HG03354 (cell line): ENCODE measurements at regions not wholly inside any gene's neighbourhood (a gene's known extent, or its start where the extent isn't known, plus 50 kb on each side); places are given as distances from the start of the nearest gene placed in this dataset.

Experiments
- ATAC-seq: cut with Tn5 transposase; IDR thresholded peaks from one replicate; pipeline ENCODE4 v1.9.1; 2021; ENCODE audit warnings: mild to moderate bottlenecking; ENCODE audit not compliant: unreplicated experiment, poor library complexity, severe bottlenecking

DNA sequence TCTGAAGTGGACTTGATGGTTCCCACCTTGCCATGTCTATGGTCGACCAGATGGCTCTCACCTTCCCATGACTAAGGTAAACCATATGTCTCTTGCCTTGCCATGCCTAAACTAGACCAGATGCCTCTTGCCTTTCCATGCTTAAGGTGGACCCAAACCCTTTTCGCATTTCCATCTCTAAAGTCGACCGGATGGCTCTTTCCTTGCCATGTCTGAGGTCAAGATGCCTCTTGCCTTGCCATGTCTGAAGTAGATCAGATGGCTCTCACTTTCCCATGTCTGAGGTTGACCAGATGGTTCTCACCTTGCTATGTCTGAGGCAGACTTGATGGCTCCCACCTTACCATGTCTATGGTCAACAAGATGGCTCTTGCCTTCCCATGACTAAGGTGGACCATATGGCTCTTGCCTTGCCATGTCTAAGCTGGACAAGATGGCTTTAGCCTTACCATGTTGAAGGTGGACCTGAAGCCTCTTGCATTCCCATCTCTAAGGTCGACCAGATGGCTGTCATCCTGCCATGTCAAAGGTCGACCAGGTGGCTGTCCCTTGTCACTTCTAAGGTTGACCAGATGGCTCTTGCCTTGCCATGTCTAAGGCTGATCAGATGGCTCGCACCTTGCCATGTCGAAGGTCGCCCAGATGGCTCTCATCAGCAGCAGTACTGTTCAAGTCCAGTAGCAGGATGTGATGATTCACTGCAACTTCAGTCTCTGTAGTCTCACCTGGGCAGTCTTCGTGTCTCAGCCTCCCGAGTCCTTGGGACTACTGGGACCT, 1439.4 kb downstream of the UQCRFS1 start:
- no peak for ATAC-seq

DNA sequence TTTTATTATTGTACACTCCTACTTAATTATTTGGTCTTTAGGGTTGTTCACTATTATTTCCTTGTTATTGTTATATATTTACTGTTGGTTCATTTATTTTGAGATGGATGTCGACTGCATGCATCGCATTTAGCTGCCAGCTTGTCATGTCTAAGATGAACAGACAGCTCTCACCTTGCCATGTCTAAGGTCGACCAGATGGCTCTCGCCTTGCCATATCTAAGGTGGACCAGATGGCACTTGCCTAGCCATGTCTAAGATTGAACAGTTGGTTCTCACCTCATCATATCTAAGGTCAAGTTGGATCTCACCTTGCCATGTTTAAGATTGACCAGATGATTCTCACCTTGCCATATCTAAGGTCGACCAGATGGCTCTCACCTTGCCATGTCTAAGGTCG, 1440.9 kb downstream of the UQCRFS1 start:
- ATAC-seq: no peak

DNA sequence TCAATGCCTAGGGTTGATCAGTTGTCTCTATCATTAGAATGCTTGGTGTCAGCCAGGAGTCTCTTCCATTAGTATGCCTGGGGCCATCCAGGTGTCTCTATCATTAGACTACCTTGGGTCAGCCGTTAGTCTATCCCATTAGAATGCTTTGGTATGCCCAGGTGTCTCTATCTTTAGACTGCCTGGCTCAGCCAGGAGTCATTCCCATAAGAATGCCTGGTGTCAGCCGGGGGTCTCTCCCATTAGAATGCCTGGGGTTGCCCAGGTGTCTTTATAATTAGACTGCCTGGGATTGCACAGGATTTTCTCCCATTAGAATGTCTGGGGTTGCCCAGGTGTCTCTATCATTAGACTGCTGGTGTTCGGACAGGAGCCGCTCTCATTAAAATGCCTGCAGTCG, 1442.9 kb downstream of the UQCRFS1 start:
- ATAC-seq: no peak

DNA sequence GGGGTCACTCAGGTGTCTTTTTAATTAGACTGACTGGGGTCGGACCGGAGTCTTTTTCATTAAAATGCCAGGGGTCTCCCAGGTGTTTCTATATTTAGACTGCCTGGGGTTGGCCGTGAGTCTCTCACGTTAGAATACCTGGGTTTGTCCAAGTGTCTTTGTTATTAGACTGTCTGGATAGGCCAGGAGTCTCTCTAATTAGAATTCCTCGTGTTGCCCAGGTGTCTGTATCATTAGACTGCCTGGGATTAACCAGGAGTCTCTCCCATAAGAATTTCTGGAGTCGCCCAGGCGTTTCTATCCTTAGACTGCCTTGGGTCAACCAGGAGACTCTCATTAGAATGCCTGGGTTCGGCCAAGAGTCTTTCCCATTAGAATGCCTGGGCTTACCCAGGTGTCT, 1445.7 kb downstream of the UQCRFS1 start:
- no peak for ATAC-seq

DNA sequence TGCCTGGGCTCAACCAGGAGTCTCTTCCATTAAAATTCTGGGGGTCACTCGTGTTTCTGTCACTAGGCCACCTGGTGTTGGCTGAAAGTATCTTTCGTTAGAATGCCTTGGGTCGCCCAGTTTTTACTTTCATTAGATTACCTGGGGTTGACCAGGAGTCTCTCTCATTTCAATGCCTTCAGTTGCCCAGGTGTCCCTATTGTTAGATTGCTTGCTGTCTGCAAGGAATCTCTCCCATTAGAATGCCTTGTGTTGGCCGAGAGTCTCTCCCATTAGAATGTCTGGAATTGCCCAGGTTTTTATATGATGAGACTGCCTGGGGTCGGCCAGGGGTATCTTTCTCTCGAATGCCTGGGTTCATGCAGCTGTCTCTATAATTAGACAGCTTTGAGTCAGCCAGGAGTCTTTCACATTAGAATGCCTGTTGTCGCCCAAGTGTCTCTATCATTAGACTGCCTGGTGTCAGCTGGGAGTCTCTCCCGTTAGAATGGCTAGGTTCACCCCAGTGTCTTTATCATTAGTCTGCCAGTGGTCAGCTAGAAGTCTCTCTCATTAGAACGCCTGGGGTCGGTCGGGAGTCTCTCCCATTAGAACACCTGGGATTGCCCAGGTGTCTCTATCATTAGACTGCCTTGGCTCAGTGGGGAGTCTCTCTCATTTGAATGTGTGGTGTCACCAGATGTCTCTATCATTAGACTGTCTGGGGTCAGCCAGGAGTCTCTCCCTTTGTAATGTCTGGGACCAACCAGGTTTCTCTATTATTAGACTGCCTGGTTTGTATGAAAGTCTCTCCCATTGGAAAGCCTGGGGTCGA, 1446.8 kb downstream of the UQCRFS1 start:
- ATAC-seq: no peak

DNA sequence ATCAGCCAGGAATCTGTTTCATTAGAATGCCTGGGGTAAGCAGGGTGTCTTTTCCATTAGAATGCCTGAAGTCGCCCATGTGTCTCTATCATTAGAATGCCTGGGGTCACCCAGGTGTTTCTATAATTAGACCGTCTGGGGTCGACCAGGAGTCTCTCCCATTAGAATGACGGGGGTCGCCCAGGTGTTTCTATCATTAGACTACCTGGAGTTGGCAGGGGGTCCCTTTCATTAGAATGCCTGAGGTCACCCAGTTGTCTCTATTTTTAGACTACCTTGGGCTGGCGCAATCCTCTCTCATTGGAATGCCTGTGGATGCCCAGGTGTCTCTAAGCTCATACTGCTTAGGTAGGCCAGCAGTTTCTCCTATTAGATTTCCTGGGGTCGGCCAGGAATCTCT, 1447.6 kb downstream of the UQCRFS1 start:
- no peak for ATAC-seq

DNA sequence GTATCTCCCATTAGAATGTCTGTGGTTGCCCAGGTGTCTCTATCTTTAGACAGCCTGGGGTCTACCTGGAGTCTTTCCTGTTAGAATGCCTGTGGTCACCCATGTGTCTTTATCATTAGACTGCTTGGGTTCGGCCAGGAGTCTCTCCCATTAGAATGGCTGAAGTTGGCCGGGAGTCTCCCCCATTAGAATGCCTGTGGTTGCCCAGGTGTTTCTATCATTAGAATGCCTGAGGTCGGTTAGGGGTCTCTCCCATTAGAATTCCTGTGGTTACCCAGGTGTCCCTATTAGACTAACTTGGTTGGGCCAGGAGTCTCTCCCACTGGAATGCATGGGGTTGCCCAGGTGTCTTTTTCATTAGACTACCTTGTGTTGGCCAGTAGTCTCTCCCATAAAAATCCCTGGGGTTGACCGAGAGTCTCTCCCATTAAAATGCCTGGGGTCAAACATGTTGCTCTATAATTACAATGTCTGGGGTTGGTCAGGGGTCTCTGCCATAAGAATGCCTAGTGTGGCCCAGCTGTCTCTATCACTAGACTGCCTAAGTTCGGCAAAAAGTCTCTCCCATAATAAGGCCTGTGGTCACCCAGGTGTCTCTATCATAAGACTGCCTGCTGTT, 1448.7 kb downstream of the UQCRFS1 start:
- no peak for ATAC-seq

DNA sequence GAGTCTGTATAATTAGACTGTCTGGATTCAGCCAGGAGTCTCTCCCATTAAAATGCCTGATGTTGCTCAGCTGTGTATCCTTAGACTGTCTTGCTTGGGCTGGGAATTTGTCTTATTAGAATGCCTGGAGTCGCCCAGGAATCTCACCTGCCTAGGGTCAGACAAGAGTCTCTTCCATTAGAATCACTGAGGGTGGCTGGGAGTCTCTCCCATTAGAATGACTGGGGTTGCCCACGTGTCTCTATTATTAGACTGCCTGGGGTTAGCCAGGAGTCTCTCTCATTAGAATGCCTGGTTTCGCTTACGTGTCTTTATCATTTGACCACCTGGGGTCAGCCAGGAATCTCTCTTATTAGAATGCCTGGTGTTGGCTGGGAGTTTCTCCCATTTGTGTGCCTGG, 1450.0 kb downstream of the UQCRFS1 start:
- no peak for ATAC-seq

DNA sequence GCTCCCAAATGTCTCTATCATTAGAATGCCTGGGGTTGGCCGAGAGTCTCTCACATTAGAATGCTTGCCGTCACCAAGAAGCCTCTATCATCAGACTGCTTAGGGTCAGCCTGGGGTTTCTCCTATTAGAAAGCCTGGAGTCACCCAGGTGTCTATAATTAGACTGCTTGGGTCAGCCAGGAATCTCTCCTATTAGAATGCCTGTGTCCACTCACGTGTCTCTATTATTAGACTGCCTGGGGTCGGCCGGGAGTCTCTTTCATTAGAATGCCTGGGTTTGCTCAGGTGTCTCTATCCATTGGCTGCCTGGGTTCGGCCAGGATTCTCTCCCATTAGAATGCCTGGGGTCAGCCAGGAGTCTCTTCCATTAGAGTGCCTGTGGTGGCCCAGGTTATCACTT, 1453.1 kb downstream of the UQCRFS1 start:
- no peak for ATAC-seq

DNA sequence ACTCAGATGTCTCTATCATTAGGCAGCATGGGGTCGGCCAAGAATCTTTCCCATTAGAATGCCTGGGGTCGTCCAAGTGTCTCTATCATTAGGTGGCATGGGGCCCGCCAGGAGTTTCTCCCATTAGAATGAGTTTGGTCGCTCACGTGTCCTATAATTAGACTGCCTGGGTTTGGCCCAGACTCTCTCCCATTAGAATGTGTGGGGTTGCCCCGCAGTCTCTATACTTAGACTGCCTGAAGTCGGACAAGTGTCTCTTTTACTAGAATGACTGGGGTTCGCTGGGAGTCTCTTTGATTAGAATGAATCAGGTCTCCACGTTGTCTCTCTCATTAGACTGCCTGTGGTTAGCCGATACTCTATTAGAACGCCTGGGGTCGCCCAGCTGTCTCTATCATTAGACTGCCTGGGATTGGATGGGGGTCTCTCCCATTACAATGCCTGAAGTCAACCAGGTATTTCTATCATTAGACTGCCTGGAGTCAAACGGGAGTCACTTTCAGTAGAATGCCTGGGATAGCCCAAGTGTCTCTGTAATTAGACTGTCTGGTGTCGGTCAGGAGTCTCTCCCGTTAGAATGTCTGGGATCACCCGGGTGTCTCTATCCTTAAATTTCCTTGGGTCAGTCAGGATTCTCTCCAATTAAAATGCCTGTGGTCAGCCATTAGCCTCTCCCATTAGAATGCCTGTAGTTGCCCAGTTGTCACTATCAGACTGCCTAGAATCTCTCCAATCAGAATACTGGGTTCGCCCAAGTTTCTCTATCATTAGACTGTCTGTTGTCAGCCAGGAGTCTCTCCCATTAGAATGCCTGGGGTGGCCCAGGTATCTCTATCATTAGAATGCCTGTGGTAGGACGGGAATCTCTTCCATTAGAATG, 1454.1 kb downstream of the UQCRFS1 start:
- no peak for ATAC-seq

DNA sequence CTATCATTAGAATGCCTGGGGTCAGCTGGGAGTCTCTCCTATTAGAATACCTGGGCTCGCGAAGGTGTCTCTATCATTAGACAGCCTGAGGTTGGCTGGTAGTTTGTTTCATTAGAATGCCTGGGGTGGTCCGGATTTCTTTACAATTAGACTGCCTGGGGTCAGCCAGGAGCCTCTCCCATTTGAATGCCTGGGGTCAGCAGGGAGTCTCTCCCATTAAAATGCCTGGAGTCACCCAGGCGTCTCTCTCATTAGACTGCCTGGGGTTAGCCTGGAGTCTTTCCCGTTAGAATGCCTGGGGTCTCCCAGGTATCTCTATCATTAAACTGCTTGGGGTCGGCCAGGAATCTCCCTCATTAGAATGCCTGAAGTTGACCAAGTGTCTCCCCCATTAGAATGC, 1458.3 kb downstream of the UQCRFS1 start:
- ATAC-seq: no peak

DNA sequence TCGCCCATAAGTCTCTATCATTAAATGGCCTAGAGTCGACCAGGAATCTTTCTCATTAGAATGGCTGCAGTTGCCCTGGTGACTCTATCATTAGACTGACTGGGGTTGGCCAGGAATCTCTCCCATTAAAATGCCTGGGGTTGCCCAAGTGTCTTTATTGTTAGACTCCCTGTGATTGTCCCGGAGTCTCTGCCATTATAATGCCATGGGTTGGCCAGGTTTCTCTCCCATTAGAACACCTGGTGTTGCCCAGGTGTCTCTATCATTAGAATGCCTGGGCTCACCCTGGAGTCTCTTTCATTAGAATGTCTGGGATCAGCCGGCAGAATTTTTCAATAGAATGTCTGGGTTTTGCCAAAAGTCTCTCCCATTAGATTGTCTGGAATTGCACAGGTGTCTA, 1459.3 kb downstream of the UQCRFS1 start:
- no peak for ATAC-seq

DNA sequence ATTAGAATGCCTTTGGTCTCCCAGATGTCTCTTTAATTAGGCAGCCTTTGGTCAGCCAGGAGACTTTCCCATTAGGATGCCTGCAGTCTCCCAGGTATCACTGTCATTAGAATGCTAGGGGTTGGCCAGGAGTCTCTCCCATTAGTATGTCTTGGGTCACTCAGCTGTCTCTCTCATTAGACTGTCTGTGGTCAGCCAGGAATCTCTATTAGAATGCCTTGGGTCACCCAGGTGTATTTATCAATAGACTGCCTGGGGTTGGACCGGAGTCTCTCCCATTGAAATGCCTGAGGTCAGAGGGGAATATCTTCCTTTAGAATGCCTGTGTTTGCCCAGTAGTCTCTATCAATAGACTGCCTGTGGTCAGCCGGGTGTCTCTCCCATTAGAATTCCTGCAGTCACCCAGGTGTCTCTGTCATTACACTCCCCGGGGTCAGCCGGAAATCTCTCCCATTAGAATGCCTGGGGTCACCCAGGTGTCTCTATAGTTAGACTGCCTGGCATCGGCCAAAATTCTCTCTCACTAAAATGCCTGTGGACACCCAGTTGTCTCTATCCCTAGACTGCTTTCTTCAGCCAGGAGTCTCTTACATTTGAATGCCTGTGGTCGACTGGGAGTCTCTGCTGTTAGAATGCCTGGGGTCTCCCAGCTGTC, 1460.3 kb downstream of the UQCRFS1 start:
- ATAC-seq: no peak

DNA sequence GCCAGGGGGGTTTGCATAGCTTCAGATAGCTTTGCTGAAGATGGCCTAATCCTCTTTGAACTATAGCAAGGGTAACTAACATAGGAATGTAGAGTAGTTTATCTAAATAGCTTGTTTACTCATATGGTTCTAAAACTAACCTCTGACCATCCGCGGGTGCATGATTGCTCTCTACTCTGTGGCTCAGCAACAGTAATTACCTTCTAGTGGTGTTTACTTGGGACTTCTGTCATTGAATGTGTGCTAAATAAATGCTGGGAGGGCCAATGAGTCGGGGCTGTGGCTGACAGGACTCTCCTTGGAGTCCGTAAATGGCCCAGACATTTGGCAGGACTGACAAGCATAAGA, 1461.9 kb downstream of the UQCRFS1 start:
- no peak for ATAC-seq

DNA sequence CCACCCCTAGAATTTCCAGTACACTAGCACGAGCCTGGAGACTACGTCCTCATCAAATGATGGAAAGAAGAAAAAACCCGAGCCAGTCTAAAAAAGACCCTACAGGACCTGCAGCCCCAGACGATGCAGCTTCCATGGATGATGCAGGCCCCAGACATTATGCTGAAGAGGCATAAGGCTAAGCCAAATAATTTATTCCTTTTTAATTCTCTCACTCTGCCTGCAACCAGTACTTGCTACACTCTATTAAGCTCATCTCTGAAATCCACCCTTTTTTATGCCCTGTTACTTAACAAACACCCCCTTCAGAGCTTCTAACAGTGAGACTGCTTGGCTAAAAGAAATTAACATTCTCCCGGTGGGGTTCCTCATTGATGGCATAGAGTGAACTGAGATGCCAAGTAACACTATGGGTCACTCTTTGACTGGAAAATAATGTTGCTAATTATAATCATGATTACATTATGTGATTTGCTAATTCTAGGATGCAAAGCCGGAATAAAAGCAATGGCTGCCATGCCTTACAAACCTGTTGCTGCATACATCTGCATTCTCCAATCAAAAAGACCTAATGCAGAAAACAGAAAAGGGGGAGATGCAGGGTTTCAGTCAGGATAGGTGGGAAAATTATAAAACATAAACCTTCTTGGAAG, 1462.4 kb downstream of the UQCRFS1 start:
- no peak for ATAC-seq

DNA sequence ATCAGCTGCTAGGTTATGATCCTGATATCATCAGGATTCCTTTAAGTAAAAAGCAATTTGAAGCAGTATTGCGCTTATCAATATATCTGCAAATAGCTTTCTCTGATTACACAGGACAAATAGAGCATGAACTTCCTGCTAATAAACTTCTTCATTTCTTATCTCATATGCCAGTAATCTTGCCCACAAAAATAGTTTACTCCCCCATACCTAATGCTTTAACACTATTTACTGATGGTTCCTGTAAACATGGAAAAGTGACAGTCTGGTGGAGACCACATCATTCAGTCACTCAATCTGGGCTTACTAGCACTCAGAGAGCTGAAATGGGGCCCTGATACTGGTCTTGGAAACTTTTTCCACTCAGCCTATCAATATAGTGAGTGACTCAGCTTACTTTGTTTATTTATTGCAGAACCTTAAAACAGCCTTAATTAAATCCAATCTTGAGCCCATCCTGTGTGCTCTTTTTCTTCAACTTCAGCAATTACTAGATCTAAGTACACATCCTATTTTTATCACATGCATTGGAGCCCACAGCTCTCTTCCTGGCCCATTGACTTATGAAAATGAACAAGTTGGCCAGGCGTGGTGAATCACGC, 1464.3 kb downstream of the UQCRFS1 start:
- ATAC-seq: no peak

DNA sequence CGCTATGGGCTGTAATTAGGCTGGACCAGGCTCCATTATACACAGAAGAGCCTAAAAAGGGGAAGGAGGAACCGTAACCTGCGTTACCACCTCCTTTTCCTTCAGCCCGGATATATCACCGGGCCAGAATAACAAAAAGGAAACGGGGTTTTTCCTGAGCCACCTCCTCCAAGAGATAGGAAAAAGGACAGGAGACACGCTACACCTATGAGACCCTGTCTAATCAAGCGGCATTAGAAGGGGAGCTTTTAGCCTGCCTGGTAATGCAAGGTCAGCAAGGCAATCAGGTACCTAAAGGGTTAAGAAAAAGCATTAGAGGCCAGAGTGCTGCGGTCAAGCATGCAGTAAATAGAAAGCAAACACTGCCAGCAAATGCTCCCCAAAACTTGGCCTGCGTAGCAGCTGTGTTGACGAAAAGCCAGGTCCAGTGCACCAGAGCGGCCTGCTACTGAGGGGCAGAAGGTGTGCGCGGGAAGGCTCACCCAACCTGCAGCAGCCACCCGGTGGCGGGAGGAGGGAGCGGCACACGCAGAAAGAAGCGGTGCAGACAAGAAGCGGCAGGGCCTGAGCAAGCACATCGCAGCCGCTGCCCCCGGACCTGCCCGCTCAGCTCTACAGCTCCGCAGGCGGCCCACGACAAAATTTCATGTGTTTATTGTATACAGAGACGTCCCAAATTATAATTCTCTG, 1466.1 kb downstream of the UQCRFS1 start:
- no peak for ATAC-seq

DNA sequence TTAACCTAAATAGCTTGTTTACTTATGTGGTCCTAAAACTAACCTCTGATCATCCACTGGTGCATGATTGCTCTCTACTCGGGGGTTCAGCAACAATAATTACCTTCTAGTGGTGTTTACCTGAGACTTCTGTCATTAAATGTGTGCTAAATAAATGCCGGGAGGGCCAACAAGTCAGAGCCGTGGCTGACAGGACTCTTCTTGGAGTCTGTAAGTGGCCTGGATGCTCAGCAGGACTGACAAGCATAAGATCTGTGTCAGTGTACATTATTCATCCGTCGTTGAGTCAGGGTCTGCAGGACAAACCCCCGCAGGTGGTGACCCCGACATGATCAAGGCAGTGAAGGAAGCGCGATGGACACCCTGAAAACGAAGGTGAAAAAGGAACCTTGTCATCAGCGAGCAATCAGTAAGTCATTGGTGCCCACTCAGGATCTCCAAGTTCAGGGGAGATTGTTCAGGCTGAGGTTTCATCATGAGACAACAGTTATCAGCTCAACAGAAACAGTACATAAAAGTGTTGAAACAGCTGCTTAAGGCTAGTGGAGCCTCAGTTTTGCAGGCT, 1466.9 kb downstream of the UQCRFS1 start:
- no peak for ATAC-seq
